22Rv1 (cell line): ENCODE measurements at regions not wholly inside any gene's neighbourhood (a gene's known extent, or its start where the extent isn't known, plus 50 kb on each side); places are given as distances from the start of the nearest gene placed in this dataset.

Experiments used
- ZFX ChIP-seq: fragments of 450-650 bp; IDR thresholded peaks from 2 replicates; pipeline ENCODE4 v1.6.1; 2017; ENCODE audit warnings: antibody characterized with exemption, borderline replicate concordance
- TF ChIP-seq, protein P1 (sequence below): fragments of 450-650 bp; IDR thresholded peaks from 2 replicates; pipeline ENCODE4 v1.5.1; 2017; ENCODE audit warnings: mild to moderate bottlenecking

DNA sequence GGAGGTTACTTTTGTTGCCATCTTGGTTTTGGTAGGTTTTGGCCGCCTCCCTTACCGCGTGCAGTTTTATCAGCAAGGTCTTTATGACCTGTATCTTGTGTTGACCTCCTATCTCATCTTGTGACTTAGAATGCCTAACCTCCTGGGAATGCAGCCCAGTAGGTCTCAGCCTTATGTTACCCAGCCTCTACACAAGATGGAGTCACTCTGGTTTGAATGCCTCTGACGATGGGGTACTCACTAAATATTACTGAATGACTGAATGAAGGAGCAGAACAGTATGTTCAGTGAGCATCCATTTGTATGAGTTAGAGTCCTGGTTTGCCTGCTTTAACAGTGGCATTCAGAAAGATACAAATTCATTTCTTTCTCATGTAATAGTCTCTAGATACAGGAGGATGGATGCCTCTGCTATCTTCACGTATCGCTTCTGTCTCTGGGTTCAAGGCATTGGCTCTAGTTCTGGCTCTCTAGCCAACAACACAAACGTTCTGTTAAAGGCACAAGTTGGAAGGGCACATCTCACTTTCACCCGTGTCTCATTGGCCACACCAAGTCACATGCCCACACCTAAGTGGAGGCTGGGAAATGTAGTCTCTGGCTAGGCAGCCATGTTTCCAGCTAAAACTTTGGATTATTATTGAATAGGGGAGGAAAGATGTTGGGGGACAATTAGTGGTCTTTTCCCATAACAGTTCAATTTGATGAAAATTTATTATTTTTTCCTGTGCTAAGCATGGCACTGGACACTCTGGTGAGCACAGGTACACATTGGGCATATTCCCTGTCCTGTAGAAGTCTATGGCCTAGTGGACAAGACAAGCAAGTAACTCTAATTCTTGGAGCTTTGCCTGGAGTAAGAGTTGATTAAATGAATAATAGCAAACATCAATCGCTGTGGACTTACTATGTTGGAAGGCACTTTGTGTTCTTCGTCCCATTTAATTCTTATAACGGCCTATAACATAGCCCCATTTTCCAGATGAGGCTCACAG lies 75.2 kb upstream of the RPH3A start:
- TF ChIP-seq, protein P1, sequence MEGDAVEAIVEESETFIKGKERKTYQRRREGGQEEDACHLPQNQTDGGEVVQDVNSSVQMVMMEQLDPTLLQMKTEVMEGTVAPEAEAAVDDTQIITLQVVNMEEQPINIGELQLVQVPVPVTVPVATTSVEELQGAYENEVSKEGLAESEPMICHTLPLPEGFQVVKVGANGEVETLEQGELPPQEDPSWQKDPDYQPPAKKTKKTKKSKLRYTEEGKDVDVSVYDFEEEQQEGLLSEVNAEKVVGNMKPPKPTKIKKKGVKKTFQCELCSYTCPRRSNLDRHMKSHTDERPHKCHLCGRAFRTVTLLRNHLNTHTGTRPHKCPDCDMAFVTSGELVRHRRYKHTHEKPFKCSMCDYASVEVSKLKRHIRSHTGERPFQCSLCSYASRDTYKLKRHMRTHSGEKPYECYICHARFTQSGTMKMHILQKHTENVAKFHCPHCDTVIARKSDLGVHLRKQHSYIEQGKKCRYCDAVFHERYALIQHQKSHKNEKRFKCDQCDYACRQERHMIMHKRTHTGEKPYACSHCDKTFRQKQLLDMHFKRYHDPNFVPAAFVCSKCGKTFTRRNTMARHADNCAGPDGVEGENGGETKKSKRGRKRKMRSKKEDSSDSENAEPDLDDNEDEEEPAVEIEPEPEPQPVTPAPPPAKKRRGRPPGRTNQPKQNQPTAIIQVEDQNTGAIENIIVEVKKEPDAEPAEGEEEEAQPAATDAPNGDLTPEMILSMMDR, result no peak
- TF ChIP-seq ZFX, result no peak
